Stimulated activated naive CD8-positive, alpha-beta T cell treated with anti-CD3 and anti-CD28 coated beads, Interleukin-15, Interleukin-2, amounts not matched to agents 100 ng/mL and 50 ng/mL, for 24 hours (primary cell): ENCODE measurements at regions not wholly inside any gene's neighbourhood (a gene's known extent, or its start where the extent isn't known, plus 50 kb on each side); places are given as distances from the start of the nearest gene placed in this dataset.
"Not testable (repeated sequence)": the region's sequence is repeated elsewhere in the genome, so short reads cannot be mapped to it uniquely, and the experiment has no call there.

Experiments used
- H3K27ac Mint-ChIP-seq: one replicate; pipeline ENCODE4 v1.8.0; 2021; ENCODE audit warnings: mild to moderate bottlenecking, mixed read lengths
- H3K27me3 Mint-ChIP-seq: one replicate; pipeline ENCODE4 v1.8.0; 2021; ENCODE audit warnings: mixed read lengths
- H3K36me3 Mint-ChIP-seq: one replicate; pipeline ENCODE4 v1.8.0; 2021; ENCODE audit warnings: low read depth, mixed read lengths
- H3K4me1 Mint-ChIP-seq: one replicate; pipeline ENCODE4 v1.8.0; 2021; ENCODE audit warnings: low read depth, mixed read lengths
- H3K4me3 Mint-ChIP-seq: one replicate; pipeline ENCODE4 v1.8.0; 2021; ENCODE audit warnings: mild to moderate bottlenecking, mixed read lengths
- H3K9me3 Mint-ChIP-seq: one replicate; pipeline ENCODE4 v1.8.0; 2021; ENCODE audit warnings: mixed read lengths

GRCh38 chr5:125487231-125487630, 740.8 kb upstream of the ZNF608 start:
- no peaks in the 10 kb centered on the region for H3K36me3 Mint-ChIP-seq
- no peaks in the 10 kb centered on the region for H3K4me1 Mint-ChIP-seq
- H3K4me3 Mint-ChIP-seq = no peak overlapping the region
- no peaks in the 10 kb centered on the region for H3K9me3 Mint-ChIP-seq
- H3K27ac Mint-ChIP-seq = no peak overlapping the region
- no peaks in the 10 kb centered on the region for H3K27me3 Mint-ChIP-seq

- H3K4me1 Mint-ChIP-seq, H3K9me3 Mint-ChIP-seq, H3K36me3 Mint-ChIP-seq, H3K27ac Mint-ChIP-seq, H3K27me3 Mint-ChIP-seq, H3K4me3 Mint-ChIP-seq: not testable (repeated sequence)
Observed at GRCh38 chr5:125487652-125488051, 741.2 kb upstream of the ZNF608 start.

- H3K9me3 Mint-ChIP-seq = no peaks in the 10 kb centered on the region
- no peak overlapping the region for H3K27ac Mint-ChIP-seq
- no peaks in the 10 kb centered on the region for H3K27me3 Mint-ChIP-seq
- H3K4me3 Mint-ChIP-seq = no peak overlapping the region
- no peaks in the 10 kb centered on the region for H3K36me3 Mint-ChIP-seq
- H3K4me1 Mint-ChIP-seq = no peaks in the 10 kb centered on the region
Observed at GRCh38 chr5:125489146-125489545, 742.7 kb upstream of the ZNF608 start.

DNA sequence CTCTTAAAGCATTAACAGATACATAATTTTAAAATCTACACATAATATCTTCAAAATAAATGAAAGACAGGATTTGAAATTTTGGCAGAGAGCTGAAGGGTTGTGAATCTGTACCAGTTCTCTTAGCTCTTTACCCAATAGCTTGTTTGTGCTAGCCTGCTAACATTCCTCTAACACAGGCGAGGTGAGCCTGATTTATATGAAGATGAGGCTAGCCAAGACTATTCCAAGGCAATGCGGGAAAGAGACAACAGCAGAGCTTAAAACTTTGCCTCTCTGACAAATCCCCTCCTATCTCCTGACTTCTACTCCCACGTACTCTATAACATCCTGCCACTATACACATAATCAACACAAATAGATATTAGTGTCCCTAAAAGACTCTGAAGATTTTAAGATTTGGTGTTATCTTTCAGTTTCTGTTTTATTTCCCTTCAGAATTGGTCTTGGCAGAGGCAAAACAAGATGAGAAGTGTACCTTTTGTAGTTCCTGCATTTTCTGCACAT, 745.6 kb upstream of the ZNF608 start:
- Mint-ChIP-seq H3K9me3 (no peaks in the 10 kb centered on the region), H3K27me3 (no peaks in the 10 kb centered on the region), H3K4me3 (no peak overlapping the region), H3K27ac (no peak overlapping the region), H3K4me1 (no peaks in the 10 kb centered on the region), H3K36me3 (no peaks in the 10 kb centered on the region)

DNA sequence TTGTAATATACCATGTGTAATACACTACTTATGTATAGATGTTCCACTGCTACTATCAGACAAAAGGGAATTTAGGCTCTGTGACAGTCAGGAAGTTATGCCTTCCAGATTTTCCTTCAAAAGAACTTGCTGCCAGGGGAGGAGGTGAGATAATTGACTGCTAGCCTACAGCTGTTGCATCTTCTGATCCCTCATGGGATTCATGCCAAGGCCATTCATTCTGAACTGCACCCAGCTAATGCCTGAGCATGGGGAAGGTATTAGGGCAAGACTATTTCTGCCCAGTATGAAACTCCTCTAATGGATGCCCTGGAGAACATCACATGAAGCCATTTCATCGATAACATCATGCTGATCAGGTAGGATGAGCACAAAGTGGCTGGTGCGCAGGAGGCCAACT, 746.5 kb upstream of the ZNF608 start:
- Mint-ChIP-seq H3K4me3 (no peak overlapping the region), H3K9me3 (no peaks in the 10 kb centered on the region), H3K27ac (no peak overlapping the region), H3K27me3 (no peaks in the 10 kb centered on the region), H3K36me3 (no peaks in the 10 kb centered on the region), H3K4me1 (no peaks in the 10 kb centered on the region)

GRCh38 chr5:125496393-125496792, 750.0 kb upstream of the ZNF608 start:
- Mint-ChIP-seq H3K36me3 (no peaks in the 10 kb centered on the region), H3K27ac (no peak overlapping the region), H3K4me1 (no peaks in the 10 kb centered on the region), H3K4me3 (no peak overlapping the region), H3K27me3 (no peaks in the 10 kb centered on the region), H3K9me3 (no peaks in the 10 kb centered on the region)

GRCh38 chr5:125497651-125498050, 751.2 kb upstream of the ZNF608 start:
- Mint-ChIP-seq H3K36me3 (no peaks in the 10 kb centered on the region), H3K4me1 (no peaks in the 10 kb centered on the region), H3K9me3 (no peaks in the 10 kb centered on the region), H3K4me3 (no peak overlapping the region), H3K27me3 (no peaks in the 10 kb centered on the region), H3K27ac (no peak overlapping the region)

GRCh38 chr5:125499636-125500332, 753.3 kb upstream of the ZNF608 start:
- Mint-ChIP-seq H3K36me3 (no peaks in the 10 kb centered on the region), H3K27ac (no peak overlapping the region), H3K9me3 (no peaks in the 10 kb centered on the region), H3K27me3 (no peaks in the 10 kb centered on the region), H3K4me1 (no peaks in the 10 kb centered on the region), H3K4me3 (no peak overlapping the region)

GRCh38 chr5:125501396-125501795, 755.0 kb upstream of the ZNF608 start:
- Mint-ChIP-seq H3K4me1 (no peaks in the 10 kb centered on the region), H3K27ac (no peak overlapping the region), H3K27me3 (no peaks in the 10 kb centered on the region), H3K4me3 (no peak overlapping the region), H3K36me3 (no peaks in the 10 kb centered on the region), H3K9me3 (no peaks in the 10 kb centered on the region)

- no peak overlapping the region for H3K27ac Mint-ChIP-seq
- H3K4me1 Mint-ChIP-seq = no peaks in the 10 kb centered on the region
- no peaks in the 10 kb centered on the region for H3K36me3 Mint-ChIP-seq
- H3K9me3 Mint-ChIP-seq = peaks cover 5% of the 10 kb centered on the region
- no peaks in the 10 kb centered on the region for H3K27me3 Mint-ChIP-seq
- H3K4me3 Mint-ChIP-seq = no peak overlapping the region
Observed at GRCh38 chr5:125503946-125504345, 757.5 kb upstream of the ZNF608 start.

DNA sequence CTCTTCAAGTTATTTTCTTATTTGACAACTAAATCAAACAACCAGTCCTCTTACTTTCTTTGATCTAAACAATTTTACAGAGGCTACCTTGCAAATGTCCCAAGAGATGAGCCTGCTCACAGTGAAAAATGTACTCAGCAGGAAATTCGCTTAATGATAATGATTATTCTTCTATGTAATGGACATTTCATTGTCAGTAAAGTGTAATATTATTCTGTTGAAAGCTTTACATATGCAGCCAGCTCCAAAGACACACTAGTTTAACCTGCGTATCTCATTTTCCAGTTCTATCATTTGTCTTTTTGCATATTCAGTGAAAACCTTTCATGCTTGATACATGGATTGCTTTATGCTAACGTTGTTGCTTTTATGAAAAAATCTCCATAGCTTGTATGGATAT, 758.7 kb upstream of the ZNF608 start:
- peaks cover 5% of the 10 kb centered on the region for H3K9me3 Mint-ChIP-seq
- no peaks in the 10 kb centered on the region for H3K36me3 Mint-ChIP-seq
- H3K27me3 Mint-ChIP-seq = no peaks in the 10 kb centered on the region
- H3K4me3 Mint-ChIP-seq = no peak overlapping the region
- H3K4me1 Mint-ChIP-seq = no peaks in the 10 kb centered on the region
- H3K27ac Mint-ChIP-seq = no peak overlapping the region

- Mint-ChIP-seq H3K9me3 (peaks cover 5% of the 10 kb centered on the region), H3K27me3 (no peaks in the 10 kb centered on the region), H3K4me3 (no peak overlapping the region), H3K36me3 (no peaks in the 10 kb centered on the region), H3K4me1 (no peaks in the 10 kb centered on the region), H3K27ac (no peak overlapping the region)
Observed at GRCh38 chr5:125506124-125506523, 759.7 kb upstream of the ZNF608 start.

DNA sequence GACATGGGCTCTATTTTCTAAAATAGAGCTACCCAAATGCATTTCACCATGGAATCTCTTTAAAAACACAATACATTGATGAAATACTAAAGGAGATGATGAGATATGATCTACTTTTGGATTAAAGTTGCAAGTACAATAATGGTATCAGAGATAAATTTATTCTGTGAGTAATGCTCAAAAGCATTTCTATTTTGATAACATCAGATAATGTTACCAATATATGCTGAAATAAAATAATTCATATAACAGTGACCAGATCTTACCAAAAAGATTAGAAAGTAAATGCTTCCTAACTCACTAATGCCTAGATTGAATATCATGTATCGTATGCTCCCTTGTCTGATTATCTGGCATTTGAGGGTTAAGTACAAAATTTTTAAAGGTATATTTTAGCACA, 761.8 kb upstream of the ZNF608 start:
- Mint-ChIP-seq H3K36me3 (no peaks in the 10 kb centered on the region), H3K9me3 (peaks cover 5% of the 10 kb centered on the region), H3K27me3 (no peaks in the 10 kb centered on the region), H3K4me3 (no peak overlapping the region), H3K27ac (no peak overlapping the region), H3K4me1 (no peaks in the 10 kb centered on the region)

DNA sequence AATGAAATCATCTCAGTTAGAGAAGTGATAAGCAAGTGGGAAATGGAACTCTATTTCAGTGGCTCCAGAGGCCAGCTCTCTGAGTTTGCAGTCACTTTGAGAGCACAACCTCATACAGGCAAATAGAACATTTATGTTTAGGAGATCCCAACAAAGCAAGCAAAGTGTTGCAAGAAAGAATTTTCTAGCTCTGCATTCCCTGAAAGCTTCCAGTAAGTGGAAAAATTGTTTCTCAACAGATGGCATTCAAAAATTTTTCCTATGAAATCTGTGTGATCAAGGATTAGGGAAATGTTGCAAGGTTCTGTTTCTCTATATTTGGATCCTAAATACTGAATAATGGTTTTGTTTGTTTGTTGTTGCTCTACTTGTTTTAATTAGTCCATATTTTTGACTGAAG, 764.2 kb upstream of the ZNF608 start:
- Mint-ChIP-seq H3K36me3 (no peaks in the 10 kb centered on the region), H3K9me3 (peaks cover 5% of the 10 kb centered on the region), H3K27ac (no peak overlapping the region), H3K4me3 (no peak overlapping the region), H3K27me3 (no peaks in the 10 kb centered on the region), H3K4me1 (no peaks in the 10 kb centered on the region)

DNA sequence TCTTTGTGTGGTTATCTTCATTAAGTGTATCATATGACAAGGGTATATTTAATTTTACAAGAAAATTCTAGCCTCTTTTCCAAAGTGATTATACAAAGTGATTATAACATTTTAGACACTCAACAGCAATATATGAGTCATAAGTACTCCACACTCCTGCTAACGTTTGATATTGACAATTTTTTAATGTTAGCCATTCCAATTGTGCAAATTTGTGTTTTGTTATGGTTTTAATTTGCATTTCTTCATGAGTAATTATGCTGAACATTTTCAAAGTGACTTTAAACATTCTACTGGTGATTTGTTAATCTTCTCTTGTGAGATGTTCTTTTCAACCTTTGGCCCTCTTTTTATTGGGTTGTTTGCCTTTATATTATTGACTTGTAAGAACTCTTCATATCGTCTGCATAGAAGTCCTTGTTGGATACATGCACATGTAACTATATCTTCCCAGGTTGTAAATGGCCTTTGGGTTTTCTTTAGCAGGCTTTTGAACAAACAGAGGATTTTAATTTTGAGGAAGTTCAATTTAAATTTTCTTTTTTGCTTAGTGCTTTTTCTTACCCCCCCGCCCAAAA, 771.6 kb upstream of the ZNF608 start:
- no peaks in the 10 kb centered on the region for H3K4me1 Mint-ChIP-seq
- no peak overlapping the region for H3K4me3 Mint-ChIP-seq
- no peaks in the 10 kb centered on the region for H3K36me3 Mint-ChIP-seq
- H3K9me3 Mint-ChIP-seq = no peaks in the 10 kb centered on the region
- H3K27ac Mint-ChIP-seq = no peak overlapping the region
- no peaks in the 10 kb centered on the region for H3K27me3 Mint-ChIP-seq

DNA sequence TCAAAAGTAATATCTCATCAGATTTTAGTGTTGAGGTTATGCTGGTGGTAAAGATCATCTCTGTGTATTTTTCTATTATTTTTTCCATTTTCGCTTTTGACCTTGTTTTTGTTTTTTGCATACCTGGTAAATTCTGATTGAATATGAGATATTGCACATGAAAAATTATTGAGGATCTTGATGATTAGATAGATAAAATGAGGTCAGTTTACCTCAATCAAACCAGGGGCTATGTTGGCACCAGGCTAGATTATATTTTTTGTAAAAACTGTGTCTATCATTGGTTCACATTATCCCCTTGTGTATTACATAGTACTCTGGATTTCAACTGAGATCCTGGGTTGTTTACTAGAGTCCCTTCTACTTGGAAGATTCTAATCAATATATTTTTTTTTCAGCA, 774.9 kb upstream of the ZNF608 start:
- Mint-ChIP-seq H3K4me3 (no peak overlapping the region), H3K36me3 (no peaks in the 10 kb centered on the region), H3K4me1 (no peaks in the 10 kb centered on the region), H3K27ac (no peak overlapping the region), H3K9me3 (no peaks in the 10 kb centered on the region), H3K27me3 (no peaks in the 10 kb centered on the region)
